NT2/D1 (cell line): ENCODE measurements at regions not wholly inside any gene's neighbourhood (a gene's known extent, or its start where the extent isn't known, plus 50 kb on each side); places are given as distances from the start of the nearest gene placed in this dataset.

Source experiments
- YY1 ChIP-seq: IDR thresholded peaks from 2 replicates; pipeline ENCODE4 v1.6.1; 2011; ENCODE audit not compliant: insufficient read length, insufficient read depth
- ZNF274 ChIP-seq: IDR thresholded peaks from 2 replicates; pipeline ENCODE4 v1.6.1; 2011; ENCODE audit warnings: mild to moderate bottlenecking, low read depth, low read length

DNA sequence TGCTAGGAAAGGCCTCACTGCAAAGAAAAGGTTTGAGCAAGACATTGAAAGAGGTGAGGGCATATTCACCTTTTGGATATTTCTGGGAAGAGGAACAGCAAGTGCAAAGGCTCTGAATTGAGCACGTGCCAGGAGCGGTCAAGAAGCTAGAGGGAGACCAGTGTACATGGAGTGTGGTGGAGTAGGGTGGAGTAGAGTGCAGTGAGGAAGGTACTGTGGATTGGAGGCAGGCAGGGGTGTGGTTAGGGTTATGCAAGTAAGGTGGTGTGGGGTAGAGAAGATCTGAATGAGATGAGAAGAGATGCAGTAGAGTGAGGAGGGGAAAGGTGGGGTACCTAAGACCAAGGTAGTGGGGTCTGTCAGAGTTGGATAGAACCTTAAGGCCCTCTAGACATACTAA lies 119.6 kb downstream of the OMA1 start:
- TF ChIP-seq ZNF274 (no peak), YY1 (no peak)
